GM19023 (cell line): ENCODE measurements at regions not wholly inside any gene's neighbourhood (a gene's known extent, or its start where the extent isn't known, plus 50 kb on each side); places are given as distances from the start of the nearest gene placed in this dataset.

Experiments
- ATAC-seq: cut with Tn5 transposase; IDR thresholded peaks from one replicate; pipeline ENCODE4 v1.9.1; 2021; ENCODE audit warnings: mild to moderate bottlenecking, moderate library complexity; ENCODE audit not compliant: unreplicated experiment

GRCh38 chr12:42779186-42779859, 189.8 kb upstream of the PRICKLE1 start:
- ATAC-seq: no peak

DNA sequence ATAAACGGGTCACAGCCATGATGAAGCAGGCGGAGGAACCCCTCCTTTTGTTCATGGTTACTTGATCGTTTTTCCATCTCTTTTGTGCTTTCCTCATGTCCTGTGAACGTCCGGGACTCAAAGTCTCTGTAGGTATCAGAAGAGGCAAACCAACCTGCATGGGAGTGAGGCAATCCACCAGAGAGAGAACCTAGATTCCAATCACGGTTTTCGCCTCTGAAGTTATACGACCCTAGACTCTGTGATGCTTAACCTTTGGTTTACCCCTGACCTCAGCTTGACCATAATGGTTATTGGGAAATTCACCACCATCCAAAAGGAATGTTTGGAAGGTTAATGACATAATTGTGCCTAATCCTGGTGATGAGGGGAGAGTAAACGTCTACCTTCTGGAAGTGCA, 186.8 kb upstream of the PRICKLE1 start:
- ATAC-seq: no peak

DNA sequence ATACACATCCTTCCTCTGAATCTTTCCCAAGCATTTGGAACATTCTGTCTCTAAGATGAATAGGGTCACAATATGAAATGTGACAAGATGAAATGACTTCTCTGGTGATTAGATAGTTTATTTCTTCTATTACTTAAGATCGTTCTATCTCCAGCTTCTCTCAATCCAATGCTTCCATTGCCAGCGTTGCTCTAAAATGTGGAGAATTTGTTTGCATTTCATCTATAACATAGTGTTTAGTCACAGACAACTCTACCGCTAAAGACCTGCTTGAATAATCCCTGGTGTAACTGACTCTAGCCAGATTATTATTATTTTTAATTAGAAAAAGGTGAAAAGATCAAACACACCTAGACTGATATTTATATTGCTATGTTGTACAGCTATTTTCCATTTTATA, 184.7 kb upstream of the PRICKLE1 start:
- ATAC-seq: no peak

DNA sequence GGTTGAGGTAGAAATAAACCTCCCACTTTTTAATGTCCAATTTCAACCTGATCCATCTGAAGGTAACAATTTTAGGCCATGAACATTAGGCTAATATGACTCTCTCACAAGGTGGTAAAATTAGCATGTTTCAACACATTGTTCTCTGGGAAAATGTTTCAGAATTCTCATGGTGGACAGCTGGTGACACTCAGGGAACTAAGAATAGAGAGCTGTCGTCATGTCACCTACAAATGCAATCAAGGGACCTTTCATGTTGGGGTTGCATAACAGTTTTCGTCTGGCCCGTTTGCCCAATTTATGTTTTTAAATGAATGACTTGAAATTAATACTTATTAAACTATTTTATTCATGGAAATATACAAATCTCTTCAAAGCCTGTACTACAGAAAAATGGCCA, 180.7 kb upstream of the PRICKLE1 start:
- no peak for ATAC-seq

- ATAC-seq: no peak
These were observed 179.9 kb upstream of the PRICKLE1 start for GRCh38 chr12:42769455-42769854.

- no peak for ATAC-seq
These were observed 178.5 kb upstream of the PRICKLE1 start for GRCh38 chr12:42767998-42768397.

- no peak for ATAC-seq
These were observed 177.9 kb upstream of the PRICKLE1 start for GRCh38 chr12:42767326-42767954.

DNA sequence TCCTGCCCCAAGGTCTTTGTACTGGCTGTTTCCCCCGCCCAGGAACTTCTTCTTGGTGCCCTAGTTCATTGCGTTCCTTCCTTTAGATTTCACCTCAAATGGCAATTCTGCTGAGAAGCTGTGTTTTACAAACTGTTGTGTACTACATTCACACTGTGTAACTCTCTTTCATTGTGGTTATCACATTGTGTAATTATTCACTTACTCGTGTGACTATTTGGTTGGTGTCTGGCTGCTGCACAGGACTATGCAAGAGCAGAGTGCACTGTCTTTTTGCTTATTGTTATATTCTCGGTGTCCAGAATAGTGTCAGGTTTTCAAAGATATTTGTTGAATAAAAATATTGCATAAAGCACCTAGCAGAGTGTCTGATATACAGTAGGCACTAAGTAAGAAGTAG, 177.2 kb upstream of the PRICKLE1 start:
- ATAC-seq: no peak

DNA sequence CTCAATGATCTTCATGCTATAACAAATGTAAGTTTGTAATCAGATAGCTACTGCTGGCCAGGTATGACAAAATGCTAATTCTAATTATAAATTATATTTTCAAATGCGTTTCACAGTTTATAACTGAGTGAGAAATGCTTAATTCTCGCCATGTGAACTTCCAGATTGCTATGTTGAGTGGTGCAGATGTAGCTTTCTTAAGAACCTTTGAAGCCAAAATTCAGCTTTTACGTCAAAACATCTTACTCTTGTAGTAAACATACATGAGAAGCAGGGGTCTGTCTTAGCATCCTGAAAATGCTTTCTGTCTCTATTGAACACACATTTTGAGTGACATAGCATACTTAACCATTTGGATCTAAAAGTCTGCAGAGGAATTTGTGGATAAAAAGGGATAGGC, 176.5 kb upstream of the PRICKLE1 start:
- no peak for ATAC-seq

DNA sequence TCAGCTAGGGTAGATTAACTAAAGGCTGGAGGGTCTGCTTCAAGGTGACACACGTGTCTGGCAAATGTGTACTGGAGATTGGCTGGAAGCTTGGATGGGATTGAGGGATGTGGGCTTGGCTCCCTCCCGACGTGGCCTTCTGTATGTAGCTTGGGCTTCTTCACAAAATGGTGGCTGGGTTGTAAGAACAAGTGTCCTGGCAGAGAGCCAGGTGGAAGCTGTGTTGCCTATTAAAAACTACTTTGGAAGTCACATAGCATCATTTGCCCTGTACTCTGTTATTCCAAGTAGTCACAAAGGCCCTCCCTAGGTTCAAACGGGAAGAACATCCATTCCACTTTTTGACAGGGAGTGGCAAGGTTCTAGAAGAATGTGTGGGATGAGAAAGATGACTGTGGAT, 174.1 kb upstream of the PRICKLE1 start:
- no peak for ATAC-seq

GRCh38 chr12:42762395-42762925, 172.9 kb upstream of the PRICKLE1 start:
- ATAC-seq: no peak

DNA sequence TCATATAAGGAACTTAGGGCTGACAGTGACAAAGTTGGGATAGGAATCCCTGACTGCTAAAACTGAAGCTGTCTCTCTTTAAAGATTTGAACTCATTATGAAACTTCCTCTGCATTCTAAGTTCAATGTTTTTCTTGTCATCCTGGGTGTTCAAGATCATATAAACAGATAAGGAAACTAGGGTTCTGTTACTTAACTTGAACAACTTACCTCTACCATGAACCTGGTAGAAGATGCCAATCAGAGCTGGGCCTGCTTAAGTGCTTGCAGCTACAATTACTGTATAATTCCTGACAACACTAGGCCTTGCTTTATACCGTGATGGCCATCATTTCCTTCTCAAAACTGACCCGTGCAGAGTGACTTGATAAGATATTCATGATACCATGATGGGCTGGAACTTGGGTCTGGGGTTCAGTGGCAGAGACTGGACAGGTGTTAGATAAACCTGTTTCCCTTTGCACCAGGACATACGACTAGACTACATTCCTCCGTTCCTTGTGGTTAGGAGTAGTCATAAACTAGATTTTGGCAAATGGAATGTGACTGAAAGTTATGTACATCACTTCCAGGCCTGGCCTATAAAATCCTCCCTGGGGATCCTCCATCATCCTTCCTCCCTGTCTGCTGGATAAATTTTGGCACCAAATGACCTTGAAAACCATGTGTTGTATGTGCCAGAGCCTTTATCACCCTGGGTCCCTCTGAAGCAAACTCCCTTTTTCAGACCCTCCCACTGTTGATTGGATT, 172.2 kb upstream of the PRICKLE1 start:
- ATAC-seq: no peak

- ATAC-seq: no peak
These were observed 171.5 kb upstream of the PRICKLE1 start for GRCh38 chr12:42761086-42761485.

- ATAC-seq: no peak
These were observed 171.0 kb upstream of the PRICKLE1 start for GRCh38 chr12:42760550-42760949.

DNA sequence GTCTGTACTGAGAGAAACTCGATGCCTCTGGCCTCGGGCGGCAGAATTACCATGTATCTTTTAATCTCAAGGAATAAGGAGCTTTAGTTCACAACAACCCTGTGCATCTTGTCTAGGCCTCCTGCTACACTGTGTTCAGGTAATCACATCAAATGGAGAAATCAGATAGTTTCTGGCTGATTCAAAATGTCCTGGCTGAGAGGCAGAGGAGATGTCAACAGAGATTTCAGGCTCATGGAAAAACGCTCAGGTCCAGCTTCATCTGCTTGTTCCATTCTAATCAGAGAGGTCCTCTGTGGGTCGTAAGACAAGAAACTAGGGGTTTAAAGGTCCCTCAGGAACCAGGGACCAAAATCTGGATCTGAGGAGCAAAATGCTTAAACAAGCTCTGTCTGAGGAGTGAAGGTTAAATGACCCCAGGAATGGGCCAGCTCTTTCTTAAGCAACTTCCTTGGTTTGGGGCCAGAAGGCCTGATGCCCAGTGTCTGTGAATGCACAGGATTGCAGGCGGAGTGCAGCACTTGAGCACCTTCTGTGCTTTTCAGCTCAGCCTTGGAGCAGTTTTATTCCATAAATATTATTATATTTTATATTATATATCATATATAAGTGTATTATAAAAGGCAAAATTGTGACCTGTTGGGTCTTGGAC, 170.2 kb upstream of the PRICKLE1 start:
- no peak for ATAC-seq

GRCh38 chr12:42758806-42759205, 169.3 kb upstream of the PRICKLE1 start:
- no peak for ATAC-seq

DNA sequence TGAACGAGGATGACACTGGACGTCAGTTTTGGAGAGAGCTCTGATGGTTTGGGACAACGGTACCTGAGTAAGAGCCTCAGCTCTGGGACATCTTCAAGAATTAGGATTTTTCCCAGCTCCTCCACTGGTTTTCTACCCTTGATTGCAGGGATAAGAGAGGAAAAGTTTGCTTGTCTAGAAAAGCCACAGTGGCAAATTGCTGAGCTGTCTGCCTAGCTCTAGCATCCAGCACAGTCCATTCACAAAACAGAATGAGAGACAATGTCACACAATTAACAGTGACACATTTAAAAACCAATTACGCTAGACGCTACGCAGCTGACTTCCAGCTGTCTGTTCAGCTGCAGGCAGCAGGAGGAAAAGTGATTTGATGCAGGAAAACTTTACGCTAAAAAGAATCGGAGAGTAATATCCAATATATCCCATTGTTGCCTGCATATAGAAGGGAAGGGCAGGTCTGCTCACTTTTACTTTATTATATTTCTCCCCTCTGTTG, 168.1 kb upstream of the PRICKLE1 start:
- no peak for ATAC-seq

DNA sequence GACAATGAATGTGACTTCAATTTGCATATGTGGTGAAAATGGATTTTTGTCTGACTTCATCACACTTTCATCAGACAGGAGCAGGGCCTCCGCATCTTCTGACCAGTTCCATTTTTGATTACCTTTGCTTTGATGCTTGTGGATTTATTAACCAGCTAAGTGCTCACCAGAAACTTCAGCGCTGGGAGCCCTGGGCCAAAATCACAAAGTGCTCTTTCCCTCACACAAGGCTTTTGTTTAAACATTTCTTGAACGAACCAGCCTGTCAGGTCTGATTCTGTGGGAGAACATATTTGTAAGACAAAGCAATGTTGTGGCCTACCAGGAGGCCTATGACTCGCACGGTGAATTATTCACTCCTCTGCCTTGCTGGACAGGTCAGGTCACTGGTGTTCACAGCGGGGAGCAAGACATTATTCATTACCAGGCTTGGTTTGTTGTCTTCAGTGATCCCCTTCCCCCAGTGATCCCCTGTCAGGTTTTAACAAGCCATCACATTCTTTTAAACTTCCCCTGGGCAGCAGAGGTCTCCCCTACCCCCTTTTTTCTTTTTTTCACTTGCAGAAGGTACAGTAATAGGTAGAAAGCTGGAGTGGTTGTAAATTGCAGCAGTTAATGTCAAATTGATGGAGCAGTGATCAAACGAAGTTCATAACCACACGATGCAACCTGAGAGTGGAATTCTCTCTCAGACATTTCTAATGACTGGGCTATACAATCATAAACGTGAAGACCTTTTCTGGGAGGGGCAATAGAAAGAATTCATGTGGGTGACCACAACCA, 167.5 kb upstream of the PRICKLE1 start:
- peak; percentile 48 for ATAC-seq

DNA sequence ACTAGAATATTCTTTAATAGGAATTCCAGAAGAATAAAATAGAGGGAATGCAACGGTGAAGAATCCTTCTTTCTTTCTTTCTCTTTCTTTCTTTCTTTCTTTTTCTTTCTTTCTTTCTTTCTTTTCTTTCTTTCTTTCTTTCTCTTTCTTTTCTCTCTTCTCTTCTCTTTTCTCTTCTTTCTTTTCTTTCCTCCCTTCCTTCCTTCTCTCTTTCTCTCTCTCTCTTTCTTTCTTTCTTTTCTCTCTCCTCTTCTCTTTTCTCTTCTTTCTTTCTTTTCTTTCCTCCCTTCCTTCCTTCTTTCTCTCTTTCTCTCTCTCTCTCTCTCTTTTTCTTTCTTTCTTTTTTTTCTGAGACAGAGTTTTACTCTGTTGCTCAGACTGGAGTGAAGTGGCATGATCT, 160.8 kb upstream of the PRICKLE1 start:
- ATAC-seq: no peak

GRCh38 chr12:42749239-42749638, 159.7 kb upstream of the PRICKLE1 start:
- no peak for ATAC-seq
